GM12878 (cell line): ENCODE measurements at regions not wholly inside any gene's neighbourhood (a gene's known extent, or its start where the extent isn't known, plus 50 kb on each side); places are given as distances from the start of the nearest gene placed in this dataset.

ENCODE experiments used
- CEBPB ChIP-seq, 2 experiments: fragments of 150-350 bp in 1 of 2; IDR thresholded peaks; 2 replicates each; pipeline ENCODE4 v1.6.1; 2012 to 2014; ENCODE audit warnings: low read depth in 2 of 2, low read length in 2 of 2, borderline replicate concordance in 1 of 2, inconsistent platforms in 1 of 2
- CREM ChIP-seq: IDR thresholded peaks from 2 replicates; pipeline ENCODE4 v1.6.1; 2014; ENCODE audit warnings: antibody characterized with exemption, low read depth
- KDM1A ChIP-seq: fragments of 200-600 bp; sonication (generic); IDR thresholded peaks from 2 replicates; pipeline ENCODE4 v1.6.1; 2016; ENCODE audit warnings: borderline replicate concordance
- NKRF ChIP-seq: fragments of 450-650 bp; conservative IDR thresholded peaks from 2 replicates; pipeline ENCODE4 v1.6.1; 2017; ENCODE audit warnings: mild to moderate bottlenecking, moderate library complexity
- NR2F1 ChIP-seq: fragments of 450-650 bp; conservative IDR thresholded peaks from 2 replicates; pipeline ENCODE4 v1.6.1; 2017; ENCODE audit warnings: mild to moderate bottlenecking
- TARDBP ChIP-seq: IDR thresholded peaks from 2 replicates; pipeline ENCODE4 v1.6.1; 2016; ENCODE audit warnings: borderline replicate concordance
- TCF12 ChIP-seq: IDR thresholded peaks from 2 replicates; pipeline ENCODE4 v1.6.1; 2011; ENCODE audit warnings: low read depth, mild to moderate bottlenecking, low read length
- ZBED1 ChIP-seq: IDR thresholded peaks from 2 replicates; pipeline ENCODE4 v1.6.1; 2016; ENCODE audit warnings: borderline replicate concordance
- TF ChIP-seq, protein P1 (sequence below): fragments of 450-650 bp; IDR thresholded peaks from 2 replicates; pipeline ENCODE4 v1.6.1; 2016; ENCODE audit warnings: mild to moderate bottlenecking
- TF ChIP-seq, protein P2 (sequence below): fragments of 450-650 bp; IDR thresholded peaks from 2 replicates; pipeline ENCODE4 v1.6.1; 2017; ENCODE audit warnings: mild to moderate bottlenecking, moderate library complexity
- TF ChIP-seq, protein P3 (sequence below): IDR thresholded peaks from 2 replicates; pipeline ENCODE4 v1.6.1; 2012; ENCODE audit warnings: low read depth, low read length, improper control_type of control experiment

DNA sequence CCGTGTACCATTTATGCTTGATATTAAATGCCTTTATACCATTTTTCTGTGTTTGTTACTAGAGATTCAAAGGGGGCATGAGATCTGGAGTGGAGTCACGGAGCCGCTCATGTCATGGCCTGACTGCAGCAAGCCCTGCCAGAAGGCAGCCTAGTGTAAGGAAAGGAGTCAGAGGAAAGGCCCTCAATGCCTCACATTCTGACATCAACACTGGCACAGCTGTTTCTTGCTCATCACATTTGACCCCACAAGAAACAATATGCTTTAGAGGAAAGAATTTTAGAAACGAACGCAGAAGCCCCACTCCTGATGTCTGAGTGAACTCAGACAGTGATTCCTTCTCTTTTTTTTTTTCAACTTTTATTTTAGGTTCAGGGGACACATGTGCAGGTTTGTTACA lies 322.4 kb upstream of the CPEB2 start (continued):
- no peak for TF ChIP-seq TCF12
- TF ChIP-seq TARDBP: no peak
- no peak for TF ChIP-seq CREM
- TF ChIP-seq CEBPB (IDR thresholded peaks at IDR 0.05; ENCODE audit: borderline replicate concordance in 1 of 2, low read depth in 2 of 2, low read length in 2 of 2): no peak
- TF ChIP-seq NR2F1: no peak
- TF ChIP-seq, protein P1, sequence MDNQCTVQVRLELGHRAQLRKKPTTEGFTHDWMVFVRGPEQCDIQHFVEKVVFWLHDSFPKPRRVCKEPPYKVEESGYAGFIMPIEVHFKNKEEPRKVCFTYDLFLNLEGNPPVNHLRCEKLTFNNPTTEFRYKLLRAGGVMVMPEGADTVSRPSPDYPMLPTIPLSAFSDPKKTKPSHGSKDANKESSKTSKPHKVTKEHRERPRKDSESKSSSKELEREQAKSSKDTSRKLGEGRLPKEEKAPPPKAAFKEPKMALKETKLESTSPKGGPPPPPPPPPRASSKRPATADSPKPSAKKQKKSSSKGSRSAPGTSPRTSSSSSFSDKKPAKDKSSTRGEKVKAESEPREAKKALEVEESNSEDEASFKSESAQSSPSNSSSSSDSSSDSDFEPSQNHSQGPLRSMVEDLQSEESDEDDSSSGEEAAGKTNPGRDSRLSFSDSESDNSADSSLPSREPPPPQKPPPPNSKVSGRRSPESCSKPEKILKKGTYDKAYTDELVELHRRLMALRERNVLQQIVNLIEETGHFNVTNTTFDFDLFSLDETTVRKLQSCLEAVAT: no peak
- TF ChIP-seq, protein P2, sequence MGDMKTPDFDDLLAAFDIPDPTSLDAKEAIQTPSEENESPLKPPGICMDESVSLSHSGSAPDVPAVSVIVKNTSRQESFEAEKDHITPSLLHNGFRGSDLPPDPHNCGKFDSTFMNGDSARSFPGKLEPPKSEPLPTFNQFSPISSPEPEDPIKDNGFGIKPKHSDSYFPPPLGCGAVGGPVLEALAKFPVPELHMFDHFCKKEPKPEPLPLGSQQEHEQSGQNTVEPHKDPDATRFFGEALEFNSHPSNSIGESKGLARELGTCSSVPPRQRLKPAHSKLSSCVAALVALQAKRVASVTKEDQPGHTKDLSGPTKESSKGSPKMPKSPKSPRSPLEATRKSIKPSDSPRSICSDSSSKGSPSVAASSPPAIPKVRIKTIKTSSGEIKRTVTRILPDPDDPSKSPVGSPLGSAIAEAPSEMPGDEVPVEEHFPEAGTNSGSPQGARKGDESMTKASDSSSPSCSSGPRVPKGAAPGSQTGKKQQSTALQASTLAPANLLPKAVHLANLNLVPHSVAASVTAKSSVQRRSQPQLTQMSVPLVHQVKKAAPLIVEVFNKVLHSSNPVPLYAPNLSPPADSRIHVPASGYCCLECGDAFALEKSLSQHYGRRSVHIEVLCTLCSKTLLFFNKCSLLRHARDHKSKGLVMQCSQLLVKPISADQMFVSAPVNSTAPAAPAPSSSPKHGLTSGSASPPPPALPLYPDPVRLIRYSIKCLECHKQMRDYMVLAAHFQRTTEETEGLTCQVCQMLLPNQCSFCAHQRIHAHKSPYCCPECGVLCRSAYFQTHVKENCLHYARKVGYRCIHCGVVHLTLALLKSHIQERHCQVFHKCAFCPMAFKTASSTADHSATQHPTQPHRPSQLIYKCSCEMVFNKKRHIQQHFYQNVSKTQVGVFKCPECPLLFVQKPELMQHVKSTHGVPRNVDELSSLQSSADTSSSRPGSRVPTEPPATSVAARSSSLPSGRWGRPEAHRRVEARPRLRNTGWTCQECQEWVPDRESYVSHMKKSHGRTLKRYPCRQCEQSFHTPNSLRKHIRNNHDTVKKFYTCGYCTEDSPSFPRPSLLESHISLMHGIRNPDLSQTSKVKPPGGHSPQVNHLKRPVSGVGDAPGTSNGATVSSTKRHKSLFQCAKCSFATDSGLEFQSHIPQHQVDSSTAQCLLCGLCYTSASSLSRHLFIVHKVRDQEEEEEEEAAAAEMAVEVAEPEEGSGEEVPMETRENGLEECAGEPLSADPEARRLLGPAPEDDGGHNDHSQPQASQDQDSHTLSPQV: no peak
- TF ChIP-seq KDM1A: no peak
- no peak for TF ChIP-seq NKRF
- TF ChIP-seq ZBED1: no peak
- TF ChIP-seq, protein P3, sequence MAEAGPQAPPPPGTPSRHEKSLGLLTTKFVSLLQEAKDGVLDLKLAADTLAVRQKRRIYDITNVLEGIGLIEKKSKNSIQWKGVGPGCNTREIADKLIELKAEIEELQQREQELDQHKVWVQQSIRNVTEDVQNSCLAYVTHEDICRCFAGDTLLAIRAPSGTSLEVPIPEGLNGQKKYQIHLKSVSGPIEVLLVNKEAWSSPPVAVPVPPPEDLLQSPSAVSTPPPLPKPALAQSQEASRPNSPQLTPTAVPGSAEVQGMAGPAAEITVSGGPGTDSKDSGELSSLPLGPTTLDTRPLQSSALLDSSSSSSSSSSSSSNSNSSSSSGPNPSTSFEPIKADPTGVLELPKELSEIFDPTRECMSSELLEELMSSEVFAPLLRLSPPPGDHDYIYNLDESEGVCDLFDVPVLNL: no peak
